ENCODE measurements at regions not wholly inside any gene's neighbourhood (a gene's known extent, or its start where the extent isn't known, plus 50 kb on each side); places are given as distances from the start of the nearest gene placed in this dataset.

GRCh38 chr18:51811883-51812282, 528.1 kb upstream of the DCC start:
- TF ChIP-seq EZH2phosphoT487 (IDR thresholded peaks at IDR 0.05; ENCODE audit: borderline replicate concordance, low read depth, low read length) (no peak), CTCF (conservative IDR thresholded peaks at IDR 0.05; ENCODE audit: low read length) (no peak)

Data from OCI-LY7 (cell line).